ENCODE measurements at regions not wholly inside any gene's neighbourhood (a gene's known extent, or its start where the extent isn't known, plus 50 kb on each side); places are given as distances from the start of the nearest gene placed in this dataset.

DNA sequence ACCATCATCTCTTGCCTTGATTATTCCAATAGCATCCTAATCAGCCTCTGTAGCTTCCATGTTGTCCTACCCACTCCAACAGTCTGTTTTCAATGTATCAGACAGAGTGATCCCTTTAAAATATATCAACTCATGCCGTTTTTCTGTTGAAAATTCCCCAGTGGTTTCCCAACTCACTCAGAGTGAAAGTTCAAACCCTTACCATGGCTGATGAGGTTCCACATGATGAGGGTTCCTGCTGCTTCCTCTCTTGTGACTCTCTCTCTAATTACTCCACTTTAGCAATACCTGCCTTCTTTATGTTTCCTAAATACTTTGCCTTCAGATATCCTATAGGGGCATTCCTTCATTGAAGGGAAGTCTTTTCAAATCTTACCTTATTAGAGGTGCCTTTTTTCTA is 334.7 kb downstream of the PPP1R2C start:
- no peak for TF ChIP-seq ZBTB11 (tag by site-specific recombination; conservative IDR thresholded peaks at IDR 0.05; ENCODE audit: low read depth)
- TF ChIP-seq ZNF404 (tag by site-specific recombination; IDR thresholded peaks at IDR 0.05) = no peak
- TF ChIP-seq ZNF354C (tag by site-specific recombination; IDR thresholded peaks at IDR 0.05; ENCODE audit: borderline replicate concordance, low read depth) = no peak
- TF ChIP-seq ZNF202 (tag by site-specific recombination; IDR thresholded peaks at IDR 0.05; ENCODE audit: borderline replicate concordance) = no peak
- no peak for TF ChIP-seq ZNF514 (tag by site-specific recombination; IDR thresholded peaks at IDR 0.05)
- TF ChIP-seq ZBTB8A (tag by site-specific recombination; IDR thresholded peaks at IDR 0.05) = no peak
- TF ChIP-seq ZNF585B (tag by site-specific recombination; IDR thresholded peaks at IDR 0.05) = no peak
- no peak for TF ChIP-seq ZNF692 (tag by site-specific recombination; IDR thresholded peaks at IDR 0.05)
- no peak for TF ChIP-seq ZNF169 (tag by site-specific recombination; IDR thresholded peaks at IDR 0.05)
- TF ChIP-seq ZNF658 (tag by site-specific recombination; IDR thresholded peaks at IDR 0.05) = no peak
- Histone ChIP-seq H3K4me1 (ENCODE audit: control insufficient read depth, insufficient read depth, low read length) (no peaks in the 10 kb centered on the region), H3K27ac (ENCODE audit: extremely low read depth, low read depth, low read length) (no peak overlapping the region), H3K9me3 (ENCODE audit: control insufficient read depth, insufficient read depth, low read depth, low read length) (peaks cover 3% of the 10 kb centered on the region; the same call in 1 of the 2 replicates), H3K4me3 (ENCODE audit: low read depth, low read length) (no peak overlapping the region), H3K36me3 (ENCODE audit: control insufficient read depth in 2 of 2, insufficient read depth in 1 of 2, low read length in 2 of 2) (no peaks in the 10 kb centered on the region)
- ChIA-PET CTCF (no interaction called here), POLR2A (no interaction called here)

DNA sequence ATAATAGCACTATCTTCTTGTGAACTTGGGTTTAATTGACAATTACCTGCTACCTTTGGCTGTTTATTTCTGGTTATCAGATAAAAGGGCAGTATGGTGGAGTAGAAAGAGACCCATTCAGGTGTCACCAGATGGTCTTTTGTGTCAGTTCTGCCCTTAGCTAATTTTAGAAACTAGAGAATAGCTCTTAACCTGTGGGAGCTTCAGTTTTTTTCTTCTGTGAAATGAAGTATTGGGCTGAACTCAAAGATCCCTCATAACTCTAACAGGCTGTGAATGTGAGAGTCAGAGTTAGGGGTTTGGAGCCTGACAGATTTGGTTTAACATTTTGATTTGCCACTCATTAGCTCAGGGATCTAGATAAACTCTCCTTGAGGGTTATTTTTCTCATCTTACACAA is 335.2 kb downstream of the PPP1R2C start:
- no peaks in the 10 kb centered on the region for H3K36me3 ChIP-seq (ENCODE audit: control insufficient read depth in 2 of 2, insufficient read depth in 1 of 2, low read length in 2 of 2)
- H3K4me3 ChIP-seq (ENCODE audit: low read depth, low read length) = no peak overlapping the region
- no peak overlapping the region for H3K27ac ChIP-seq (ENCODE audit: extremely low read depth, low read depth, low read length)
- no peaks in the 10 kb centered on the region for H3K4me1 ChIP-seq (ENCODE audit: control insufficient read depth, insufficient read depth, low read length)
- CTCF ChIA-PET = no interaction called here
- H3K9me3 ChIP-seq (ENCODE audit: control insufficient read depth, insufficient read depth, low read depth, low read length) = peaks cover 3% of the 10 kb centered on the region; the same call in 1 of the 2 replicates
- POLR2A ChIA-PET = no interaction called here
- TF ChIP-seq ZNF138 (tag by site-specific recombination; IDR thresholded peaks at IDR 0.05; ENCODE audit: borderline replicate concordance) = no peak
- no peak for TF ChIP-seq RBAK (tag by site-specific recombination; IDR thresholded peaks at IDR 0.05)
- no peak for TF ChIP-seq ZNF473 (tag by site-specific recombination; IDR thresholded peaks at IDR 0.05)
- TF ChIP-seq GLIS2 (tag by site-specific recombination; IDR thresholded peaks at IDR 0.05) = no peak
- TF ChIP-seq ZNF311 (tag by site-specific recombination; IDR thresholded peaks at IDR 0.05; ENCODE audit: borderline replicate concordance) = no peak
- no peak for TF ChIP-seq PRDM10 (tag by site-specific recombination; IDR thresholded peaks at IDR 0.05)
- no peak for TF ChIP-seq ZNF785 (tag by site-specific recombination; IDR thresholded peaks at IDR 0.05)
- TF ChIP-seq ZNF121 (tag by site-specific recombination; IDR thresholded peaks at IDR 0.05) = no peak
- TF ChIP-seq ZSCAN16 (tag by site-specific recombination; IDR thresholded peaks at IDR 0.05) = no peak
- no peak for TF ChIP-seq HOXA7 (CRISPR knock-in tag; IDR thresholded peaks at IDR 0.05; ENCODE audit: borderline replicate concordance)
- no peak for TF ChIP-seq ZNF585B (tag by site-specific recombination; IDR thresholded peaks at IDR 0.05)
- no peak for TF ChIP-seq ZNF350 (tag by site-specific recombination; IDR thresholded peaks at IDR 0.05)
- no peak for TF ChIP-seq ZNF623 (tag by site-specific recombination; IDR thresholded peaks at IDR 0.05)
- TF ChIP-seq, protein P1, sequence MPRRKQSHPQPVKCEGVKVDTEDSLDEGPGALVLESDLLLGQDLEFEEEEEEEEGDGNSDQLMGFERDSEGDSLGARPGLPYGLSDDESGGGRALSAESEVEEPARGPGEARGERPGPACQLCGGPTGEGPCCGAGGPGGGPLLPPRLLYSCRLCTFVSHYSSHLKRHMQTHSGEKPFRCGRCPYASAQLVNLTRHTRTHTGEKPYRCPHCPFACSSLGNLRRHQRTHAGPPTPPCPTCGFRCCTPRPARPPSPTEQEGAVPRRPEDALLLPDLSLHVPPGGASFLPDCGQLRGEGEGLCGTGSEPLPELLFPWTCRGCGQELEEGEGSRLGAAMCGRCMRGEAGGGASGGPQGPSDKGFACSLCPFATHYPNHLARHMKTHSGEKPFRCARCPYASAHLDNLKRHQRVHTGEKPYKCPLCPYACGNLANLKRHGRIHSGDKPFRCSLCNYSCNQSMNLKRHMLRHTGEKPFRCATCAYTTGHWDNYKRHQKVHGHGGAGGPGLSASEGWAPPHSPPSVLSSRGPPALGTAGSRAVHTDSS (tag by site-specific recombination; IDR thresholded peaks at IDR 0.05) = no peak
- TF ChIP-seq ZNF621 (tag by site-specific recombination; IDR thresholded peaks at IDR 0.05) = no peak
- TF ChIP-seq HOXD13 (CRISPR knock-in tag; IDR thresholded peaks at IDR 0.05; ENCODE audit: borderline replicate concordance) = no peak
- TF ChIP-seq ZNF354C (tag by site-specific recombination; IDR thresholded peaks at IDR 0.05; ENCODE audit: borderline replicate concordance, low read depth) = no peak

All from HEK293 (cell line).